Astrocyte (in vitro differentiated cells and primary cell): ENCODE measurements at regions not wholly inside any gene's neighbourhood (a gene's known extent, or its start where the extent isn't known, plus 50 kb on each side); places are given as distances from the start of the nearest gene placed in this dataset.

ENCODE experiments used
- DNase-seq: peaks from one replicate; pipeline ENCODE4 v3.0.0-alpha.2; 2010; ENCODE audit warnings: low read depth
- FAIRE-seq: peaks from 2 replicates; lab custom pipeline; 2011; peaks lifted over from hg19 to GRCh38; lab: Jason Lieb, UNC
- H2AFZ ChIP-seq: 2 replicates; pipeline ENCODE4 v1.6.0; 2012; ENCODE audit warnings: low read depth, low read length, inconsistent platforms
- H3K27ac ChIP-seq: 2 replicates; pipeline ENCODE4 v1.5.1; 2011; ENCODE audit warnings: low read depth, low read length, inconsistent platforms
- H3K27me3 ChIP-seq: 2 replicates; pipeline ENCODE4 v1.6.0; 2011; ENCODE audit warnings: low read length, inconsistent platforms; ENCODE audit not compliant: insufficient read depth
- H3K36me3 ChIP-seq: 2 replicates; pipeline ENCODE4 v1.5.1; 2011; ENCODE audit warnings: low read length, inconsistent platforms; ENCODE audit not compliant: insufficient read depth
- H3K4me1 ChIP-seq: 2 replicates; pipeline ENCODE4 v1.5.1; 2011; ENCODE audit warnings: low read length, inconsistent platforms; ENCODE audit not compliant: insufficient read depth
- H3K4me2 ChIP-seq: 2 replicates; pipeline ENCODE4 v1.6.0; 2012; ENCODE audit warnings: low read length, inconsistent platforms
- H3K4me3 ChIP-seq: 2 replicates; pipeline ENCODE4 v1.5.1; 2011; ENCODE audit warnings: low read depth, mild to moderate bottlenecking, low read length, inconsistent platforms; ENCODE audit not compliant: insufficient read depth
- H3K79me2 ChIP-seq: 2 replicates; pipeline ENCODE4 v1.6.0; 2012; ENCODE audit warnings: mild to moderate bottlenecking, low read length, inconsistent platforms; ENCODE audit not compliant: insufficient read depth
- H3K9ac ChIP-seq: 2 replicates; pipeline ENCODE4 v1.6.0; 2012; ENCODE audit warnings: mild to moderate bottlenecking, low read length, inconsistent platforms
- H3K9me3 ChIP-seq: 2 replicates; pipeline ENCODE4 v1.5.1; 2012; ENCODE audit warnings: low read depth, mild to moderate bottlenecking, low read length, inconsistent platforms; ENCODE audit not compliant: insufficient read depth
- H4K20me1 ChIP-seq: 2 replicates; pipeline ENCODE4 v1.6.0; 2012; ENCODE audit warnings: low read length, inconsistent platforms; ENCODE audit not compliant: insufficient read depth
- H3K27ac Mint-ChIP-seq: one replicate; pipeline ENCODE4 v1.8.0; 2021; ENCODE audit warnings: mild to moderate bottlenecking, mixed read lengths; ENCODE audit not compliant: unreplicated experiment
- H3K27me3 Mint-ChIP-seq: one replicate; pipeline ENCODE4 v1.8.0; 2021; ENCODE audit warnings: low read depth, mixed read lengths; ENCODE audit not compliant: unreplicated experiment
- H3K36me3 Mint-ChIP-seq: one replicate; pipeline ENCODE4 v1.8.0; 2021; ENCODE audit warnings: low read depth, mixed read lengths; ENCODE audit not compliant: unreplicated experiment
- H3K4me1 Mint-ChIP-seq: one replicate; pipeline ENCODE4 v1.8.0; 2021; ENCODE audit warnings: low read depth, mixed read lengths; ENCODE audit not compliant: unreplicated experiment
- H3K4me3 Mint-ChIP-seq: one replicate; pipeline ENCODE4 v1.8.0; 2021; ENCODE audit warnings: mild to moderate bottlenecking, moderate library complexity, mixed read lengths; ENCODE audit not compliant: unreplicated experiment
- H3K9me3 Mint-ChIP-seq: one replicate; pipeline ENCODE4 v1.8.0; 2021; ENCODE audit warnings: mild to moderate bottlenecking, mixed read lengths; ENCODE audit not compliant: unreplicated experiment
- CTCF ChIP-seq: IDR thresholded peaks from 2 replicates; pipeline ENCODE4 v1.5.1; 2011; ENCODE audit warnings: low read depth, mild to moderate bottlenecking, inconsistent platforms, low read length, moderate library complexity; ENCODE audit not compliant: insufficient read depth
- EZH2 ChIP-seq: IDR thresholded peaks from 2 replicates; pipeline ENCODE4 v1.6.1; 2012; ENCODE audit warnings: mild to moderate bottlenecking, low read length, inconsistent platforms; ENCODE audit not compliant: insufficient read depth

- Mint-ChIP-seq H3K27ac (no peak overlapping the region), H3K36me3 (peaks cover 1% of the 10 kb centered on the region), H3K9me3 (no peaks in the 10 kb centered on the region), H3K4me3 (no peak overlapping the region), H3K4me1 (peaks cover 7% of the 10 kb centered on the region), H3K27me3 (no peaks in the 10 kb centered on the region)
- no peaks in the 10 kb centered on the region for H3K9me3 ChIP-seq
- H3K36me3 ChIP-seq = no peaks in the 10 kb centered on the region
- H3K9ac ChIP-seq = no peak overlapping the region
- TF ChIP-seq CTCF = no peak
- no peak for TF ChIP-seq EZH2
- H3K27ac ChIP-seq = no peak overlapping the region
- no peaks in the 10 kb centered on the region for H4K20me1 ChIP-seq
- H2AFZ ChIP-seq = no peak overlapping the region
- no peak for DNase-seq
- no peaks in the 10 kb centered on the region for H3K4me1 ChIP-seq
- no peaks in the 10 kb centered on the region for H3K79me2 ChIP-seq
- no peak overlapping the region for H3K4me2 ChIP-seq
- no peak for FAIRE-seq
- H3K27me3 ChIP-seq = no peaks in the 10 kb centered on the region
- H3K4me3 ChIP-seq = no peak overlapping the region
These were observed 67.4 kb downstream of the GTPBP8 start for GRCh38 chr3:113058188-113058587.

- Histone ChIP-seq H3K4me3 (no peak overlapping the region), H3K79me2 (no peaks in the 10 kb centered on the region), H3K9me3 (peaks cover 4% of the 10 kb centered on the region), H3K27me3 (no peaks in the 10 kb centered on the region), H3K27ac (no peak overlapping the region), H3K36me3 (no peaks in the 10 kb centered on the region), H3K4me1 (no peaks in the 10 kb centered on the region), H4K20me1 (no peaks in the 10 kb centered on the region), H3K9ac (no peak overlapping the region), H2AFZ (no peak overlapping the region), H3K4me2 (no peak overlapping the region)
- Mint-ChIP-seq H3K9me3 (peaks cover 5% of the 10 kb centered on the region), H3K27me3 (no peaks in the 10 kb centered on the region), H3K27ac (no peak overlapping the region), H3K4me3 (no peak overlapping the region), H3K36me3 (peaks cover 1% of the 10 kb centered on the region), H3K4me1 (peaks cover 15% of the 10 kb centered on the region)
- FAIRE-seq = no peak
- DNase-seq = no peak
- TF ChIP-seq CTCF = no peak
- no peak for TF ChIP-seq EZH2
These were observed 71.9 kb downstream of the GTPBP8 start for GRCh38 chr3:113062705-113063104.

GRCh38 chr3:113063126-113063894 is 72.5 kb downstream of the GTPBP8 start:
- no peaks in the 10 kb centered on the region for H3K27me3 Mint-ChIP-seq
- H3K79me2 ChIP-seq = no peaks in the 10 kb centered on the region
- no peaks in the 10 kb centered on the region for H4K20me1 ChIP-seq
- DNase-seq (no peak), FAIRE-seq (no peak)
- no peak overlapping the region for H2AFZ ChIP-seq
- no peak overlapping the region for H3K4me3 Mint-ChIP-seq
- peaks cover 4% of the 10 kb centered on the region for H3K9me3 ChIP-seq
- H3K36me3 Mint-ChIP-seq = peaks cover 1% of the 10 kb centered on the region
- no peaks in the 10 kb centered on the region for H3K27me3 ChIP-seq
- H3K9me3 Mint-ChIP-seq = peaks cover 5% of the 10 kb centered on the region
- H3K36me3 ChIP-seq = no peaks in the 10 kb centered on the region
- peaks cover 15% of the 10 kb centered on the region for H3K4me1 Mint-ChIP-seq
- TF ChIP-seq EZH2 (no peak), CTCF (no peak)
- no peak overlapping the region for H3K4me2 ChIP-seq
- no peak overlapping the region for H3K4me3 ChIP-seq
- H3K27ac Mint-ChIP-seq = peak overlapping the region; percentile 27
- H3K4me1 ChIP-seq = no peaks in the 10 kb centered on the region
- H3K27ac ChIP-seq = no peak overlapping the region
- H3K9ac ChIP-seq = no peak overlapping the region
